ENCODE measurements at regions not wholly inside any gene's neighbourhood (a gene's known extent, or its start where the extent isn't known, plus 50 kb on each side); places are given as distances from the start of the nearest gene placed in this dataset.

DNA sequence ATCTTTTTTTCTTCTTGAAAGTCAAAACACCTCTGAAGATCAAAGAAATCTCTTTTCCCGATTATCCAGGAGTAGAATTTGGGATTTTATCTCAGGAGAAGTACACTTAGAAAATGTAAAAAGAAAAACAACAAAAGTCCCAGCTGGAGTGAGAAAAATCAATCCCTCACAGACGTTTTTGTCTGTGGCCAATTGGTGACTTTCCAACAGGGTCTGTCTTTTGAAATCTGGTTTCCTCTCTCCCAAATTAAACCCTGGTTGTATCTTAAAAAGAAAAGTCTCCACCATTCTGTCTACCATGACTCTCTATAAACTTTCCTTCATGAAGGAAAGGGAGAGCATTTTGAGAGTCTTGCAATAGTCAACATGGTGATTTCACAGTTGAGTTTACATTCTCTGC, 88.1 kb downstream of the DACT1 start:
- H3K27me3 Mint-ChIP-seq (ENCODE audit: low read depth) = no peaks in the 10 kb centered on the region
- H3K27ac Mint-ChIP-seq (ENCODE audit: unreplicated experiment) = no peak overlapping the region

DNA sequence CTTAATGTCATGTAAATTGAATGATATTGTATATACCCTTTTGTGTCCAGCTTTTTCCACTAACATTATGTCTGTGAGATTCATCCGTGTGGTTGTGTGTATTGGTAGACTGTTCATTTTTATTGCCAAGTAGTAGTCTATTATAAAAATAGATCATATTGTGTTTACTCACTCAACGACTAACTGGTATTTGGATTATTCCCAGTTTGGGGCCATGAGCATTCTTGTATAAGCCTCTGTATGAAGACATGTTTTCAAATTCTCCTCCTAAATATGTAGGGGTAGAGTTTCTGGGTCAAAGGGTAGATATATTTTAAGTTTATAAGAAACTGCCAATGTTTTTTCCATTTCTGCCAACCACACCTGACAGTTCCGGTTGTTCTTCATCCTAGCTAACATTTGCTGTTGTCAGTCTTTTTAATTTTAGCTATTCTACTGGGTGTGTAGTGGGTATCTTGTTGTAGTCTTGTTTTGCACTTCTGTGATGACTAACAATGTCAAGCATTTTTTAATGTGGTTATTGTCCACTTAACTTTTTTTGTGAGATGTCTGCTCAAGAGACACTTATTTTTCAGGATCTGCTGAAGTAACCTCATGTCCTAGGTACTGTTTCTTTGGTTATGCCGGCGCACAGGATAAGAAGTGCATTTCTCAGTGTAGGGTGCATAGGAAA, 93.2 kb downstream of the DACT1 start:
- peaks cover 4% of the 10 kb centered on the region for H3K9me3 Mint-ChIP-seq
- no peaks in the 10 kb centered on the region for H3K4me1 Mint-ChIP-seq
- no peak for DNase-seq (ENCODE audit: low read depth, low spot score)
- TF ChIP-seq, protein P1, sequence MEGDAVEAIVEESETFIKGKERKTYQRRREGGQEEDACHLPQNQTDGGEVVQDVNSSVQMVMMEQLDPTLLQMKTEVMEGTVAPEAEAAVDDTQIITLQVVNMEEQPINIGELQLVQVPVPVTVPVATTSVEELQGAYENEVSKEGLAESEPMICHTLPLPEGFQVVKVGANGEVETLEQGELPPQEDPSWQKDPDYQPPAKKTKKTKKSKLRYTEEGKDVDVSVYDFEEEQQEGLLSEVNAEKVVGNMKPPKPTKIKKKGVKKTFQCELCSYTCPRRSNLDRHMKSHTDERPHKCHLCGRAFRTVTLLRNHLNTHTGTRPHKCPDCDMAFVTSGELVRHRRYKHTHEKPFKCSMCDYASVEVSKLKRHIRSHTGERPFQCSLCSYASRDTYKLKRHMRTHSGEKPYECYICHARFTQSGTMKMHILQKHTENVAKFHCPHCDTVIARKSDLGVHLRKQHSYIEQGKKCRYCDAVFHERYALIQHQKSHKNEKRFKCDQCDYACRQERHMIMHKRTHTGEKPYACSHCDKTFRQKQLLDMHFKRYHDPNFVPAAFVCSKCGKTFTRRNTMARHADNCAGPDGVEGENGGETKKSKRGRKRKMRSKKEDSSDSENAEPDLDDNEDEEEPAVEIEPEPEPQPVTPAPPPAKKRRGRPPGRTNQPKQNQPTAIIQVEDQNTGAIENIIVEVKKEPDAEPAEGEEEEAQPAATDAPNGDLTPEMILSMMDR (conservative IDR thresholded peaks at IDR 0.05) = no peak
- H3K27me3 Mint-ChIP-seq (ENCODE audit: low read depth) = peaks cover 10% of the 10 kb centered on the region
- H3K27ac Mint-ChIP-seq (ENCODE audit: unreplicated experiment) = no peak overlapping the region
- H3K4me3 Mint-ChIP-seq = no peak overlapping the region
- H3K36me3 Mint-ChIP-seq (ENCODE audit: low read depth) = no peaks in the 10 kb centered on the region

More for the DNA sequence above, 88.1 kb downstream of the DACT1 start:
- H3K36me3 Mint-ChIP-seq (ENCODE audit: low read depth) = no peaks in the 10 kb centered on the region
- no peak overlapping the region for H3K4me3 Mint-ChIP-seq
- TF ChIP-seq, protein P1 (conservative IDR thresholded peaks at IDR 0.05) = no peak
- DNase-seq (ENCODE audit: low read depth, low spot score) = no peak
- H3K9me3 Mint-ChIP-seq = peaks cover 4% of the 10 kb centered on the region
- no peaks in the 10 kb centered on the region for H3K4me1 Mint-ChIP-seq

DNA sequence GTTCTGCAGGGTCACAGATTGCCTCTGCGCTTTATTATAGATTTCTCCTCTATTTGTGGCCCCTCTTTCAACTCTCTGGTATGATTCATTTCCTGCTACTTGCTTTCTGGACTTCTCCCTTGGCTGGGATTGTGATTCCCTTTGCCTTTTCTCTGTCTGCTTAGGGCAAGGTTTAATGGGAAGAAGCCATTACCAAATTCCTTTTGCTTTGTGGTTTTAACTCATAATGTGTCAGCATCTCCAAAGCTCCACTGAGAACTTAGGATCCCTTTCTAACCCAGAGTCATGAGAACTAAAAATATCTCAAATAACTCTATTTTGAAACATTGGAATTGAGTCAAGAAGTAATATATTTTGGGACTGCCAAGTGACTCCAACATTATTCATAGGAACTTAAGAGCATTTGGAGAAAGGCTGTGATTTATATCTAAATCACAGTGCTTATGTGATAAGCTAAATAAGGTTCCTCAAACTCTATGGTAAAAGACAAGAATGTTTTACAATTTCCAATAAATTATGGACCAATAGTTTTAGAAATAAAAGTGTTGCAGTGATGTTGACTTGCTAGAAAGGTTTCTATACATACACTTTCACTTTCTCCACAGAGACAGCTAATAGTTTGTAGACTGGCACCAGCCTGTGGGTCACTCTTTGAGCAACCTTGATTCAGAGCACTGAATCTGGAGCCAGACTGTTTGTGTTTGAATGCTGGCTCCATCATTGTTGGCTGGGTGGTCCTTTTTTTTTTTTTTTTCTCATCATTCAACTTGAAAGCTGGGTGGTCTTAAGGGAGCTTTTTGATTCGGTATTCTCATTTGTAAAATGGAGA, 93.9 kb downstream of the DACT1 start:
- H3K4me1 Mint-ChIP-seq = no peaks in the 10 kb centered on the region
- TF ChIP-seq, protein P1 (conservative IDR thresholded peaks at IDR 0.05) = no peak
- no peak for DNase-seq (ENCODE audit: low read depth, low spot score)
- H3K27ac Mint-ChIP-seq (ENCODE audit: unreplicated experiment) = no peak overlapping the region
- no peaks in the 10 kb centered on the region for H3K36me3 Mint-ChIP-seq (ENCODE audit: low read depth)
- H3K9me3 Mint-ChIP-seq = peaks cover 4% of the 10 kb centered on the region
- peaks cover 10% of the 10 kb centered on the region for H3K27me3 Mint-ChIP-seq (ENCODE audit: low read depth)
- H3K4me3 Mint-ChIP-seq = no peak overlapping the region

DNA sequence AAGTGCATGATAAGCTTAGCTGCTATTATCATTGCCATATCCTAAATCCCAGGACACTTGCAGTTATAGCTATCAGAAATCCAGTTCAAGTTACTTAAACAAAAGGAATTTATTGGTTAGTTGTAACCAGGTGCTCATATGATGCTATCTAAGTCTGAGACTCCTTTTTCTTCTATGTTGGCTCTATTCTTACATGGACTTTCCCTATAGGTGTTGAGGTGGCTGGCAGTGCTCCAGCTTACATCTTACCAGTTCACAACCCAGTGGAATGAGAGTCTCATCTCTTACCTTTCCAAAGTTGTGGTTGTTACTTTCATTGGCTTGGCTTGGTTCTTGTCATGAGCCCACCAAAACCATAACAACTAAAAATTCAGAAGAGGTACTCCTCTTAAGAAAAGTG, 94.6 kb downstream of the DACT1 start:
- no peak overlapping the region for H3K27ac Mint-ChIP-seq (ENCODE audit: unreplicated experiment)
- no peaks in the 10 kb centered on the region for H3K4me1 Mint-ChIP-seq
- H3K9me3 Mint-ChIP-seq = peaks cover 4% of the 10 kb centered on the region
- no peak overlapping the region for H3K4me3 Mint-ChIP-seq
- no peaks in the 10 kb centered on the region for H3K36me3 Mint-ChIP-seq (ENCODE audit: low read depth)
- TF ChIP-seq, protein P1 (conservative IDR thresholded peaks at IDR 0.05) = no peak
- no peak for DNase-seq (ENCODE audit: low read depth, low spot score)
- peaks cover 10% of the 10 kb centered on the region for H3K27me3 Mint-ChIP-seq (ENCODE audit: low read depth)

DNA sequence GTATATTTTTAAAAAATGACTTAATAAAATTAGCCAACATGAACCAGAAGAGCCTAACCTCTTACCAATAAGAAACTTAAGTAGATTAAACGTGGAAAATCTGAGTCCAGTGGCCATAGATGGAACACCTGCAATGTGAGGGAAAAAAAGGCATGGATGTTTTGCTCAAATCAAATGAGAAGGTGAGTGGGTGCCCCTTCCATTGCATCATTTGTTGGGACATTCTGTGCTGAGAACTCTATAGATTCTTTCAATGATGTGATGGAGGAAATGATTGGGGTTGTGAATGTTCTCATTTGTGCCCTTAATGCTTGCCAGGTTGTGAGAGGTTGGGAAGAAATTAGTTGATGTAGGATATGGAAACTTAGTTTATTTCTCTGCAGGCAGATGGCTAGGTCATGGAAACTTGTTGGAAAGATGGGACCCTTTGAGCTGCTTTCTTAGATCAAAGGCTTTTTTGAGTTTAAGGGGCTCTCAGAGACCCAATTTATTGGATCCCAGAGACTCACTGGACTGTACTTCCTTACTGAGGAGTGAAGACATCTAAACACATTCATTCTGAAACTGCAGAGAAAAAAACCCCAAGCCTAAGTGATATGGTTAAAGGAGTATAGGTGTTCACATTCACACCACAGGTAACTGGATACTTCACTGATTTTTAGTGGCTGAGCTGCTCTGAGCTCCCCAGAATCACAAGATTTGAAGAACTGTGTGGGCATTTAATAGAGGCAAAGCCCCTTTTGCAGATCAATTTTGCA, 95.9 kb downstream of the DACT1 start:
- Mint-ChIP-seq H3K27me3 (ENCODE audit: low read depth) (peaks cover 10% of the 10 kb centered on the region), H3K4me1 (no peaks in the 10 kb centered on the region), H3K27ac (ENCODE audit: unreplicated experiment) (no peak overlapping the region)

More for the DNA sequence above, 95.9 kb downstream of the DACT1 start:
- H3K36me3 Mint-ChIP-seq (ENCODE audit: low read depth) = no peaks in the 10 kb centered on the region
- H3K9me3 Mint-ChIP-seq = peaks cover 4% of the 10 kb centered on the region
- TF ChIP-seq, protein P1 (conservative IDR thresholded peaks at IDR 0.05) = no peak
- DNase-seq (ENCODE audit: low read depth, low spot score) = no peak
- H3K4me3 Mint-ChIP-seq = no peak overlapping the region

Data from neural crest cell (in vitro differentiated cells).